Subcutaneous abdominal adipose tissue (tissue), 5 donors: ENCODE measurements at regions not wholly inside any gene's neighbourhood (a gene's known extent, or its start where the extent isn't known, plus 50 kb on each side); places are given as distances from the start of the nearest gene placed in this dataset.

Experiments used
- H3K27ac ChIP-seq: one replicate; pipeline ENCODE4 v1.7.0; 2013; ENCODE audit warnings: low read depth, mild to moderate bottlenecking, inconsistent platforms, low read length, moderate library complexity
- H3K27me3 ChIP-seq, 5 donors: one replicate each; pipeline ENCODE4 v1.7.0; 2013; ENCODE audit warnings: low read length in 5 of 5, inconsistent platforms in 1 of 5; ENCODE audit not compliant: control insufficient read depth in 5 of 5, insufficient read depth in 4 of 5
- H3K36me3 ChIP-seq, 5 donors: one replicate each; pipeline ENCODE4 v1.7.0; 2013; ENCODE audit warnings: low read length in 5 of 5; ENCODE audit not compliant: control insufficient read depth in 5 of 5, insufficient read depth in 5 of 5
- H3K4me1 ChIP-seq, 5 donors: one replicate each; pipeline ENCODE4 v1.7.0; 2013; ENCODE audit warnings: low read length in 5 of 5, mild to moderate bottlenecking in 3 of 5, moderate library complexity in 1 of 5; ENCODE audit not compliant: control insufficient read depth in 5 of 5, insufficient read depth in 5 of 5
- H3K4me3 ChIP-seq, 5 donors: one replicate each; pipeline ENCODE4 v1.7.0; 2013; ENCODE audit warnings: low read length in 5 of 5, low read depth in 1 of 5
- H3K9ac ChIP-seq, 5 donors: one replicate each; pipeline ENCODE4 v1.7.0; 2013; ENCODE audit warnings: low read length in 5 of 5, mild to moderate bottlenecking in 4 of 5, moderate library complexity in 3 of 5
- H3K9me3 ChIP-seq, 5 donors: one replicate each; pipeline ENCODE4 v1.7.0; 2013; ENCODE audit warnings: low read length in 5 of 5; ENCODE audit not compliant: control insufficient read depth in 5 of 5
- donor health status: healthy.
- donor health status: healthy.
- donor health status: healthy.
- donor health status: healthy.
- donor health status: healthy.

- H3K4me3 ChIP-seq = no peak overlapping the region
- peaks cover 0 to 4% (median 0%) of the 10 kb centered on the region in 5 donors for H3K9me3 ChIP-seq
- no peak overlapping the region for H3K9ac ChIP-seq
- no peaks in the 10 kb centered on the region for H3K4me1 ChIP-seq
- H3K27me3 ChIP-seq = no peaks in the 10 kb centered on the region
- H3K36me3 ChIP-seq = no peaks in the 10 kb centered on the region
- H3K27ac ChIP-seq = no peak overlapping the region
Measured at GRCh38 chr6:155970472-155970871, 514.8 kb upstream of the NOX3 start.

DNA sequence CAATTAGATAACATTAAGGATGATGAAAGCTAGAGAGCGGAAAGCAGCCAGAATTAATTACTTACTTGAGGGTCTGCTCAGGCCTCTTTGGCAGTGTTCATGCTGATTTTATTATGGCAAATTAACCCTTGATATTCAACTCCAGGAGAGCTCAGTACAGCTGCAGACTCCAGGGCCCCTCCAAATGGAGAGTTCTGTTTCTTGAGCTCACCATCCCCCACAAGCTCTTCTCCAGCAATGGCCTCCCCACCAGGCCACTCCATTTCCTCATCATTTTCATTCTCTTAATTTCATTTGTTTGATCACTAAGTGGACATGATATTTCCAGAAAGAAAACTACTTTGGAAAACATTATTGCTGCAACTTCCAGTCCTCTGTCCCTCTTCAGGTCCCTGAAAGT is 513.3 kb upstream of the NOX3 start:
- Histone ChIP-seq H3K36me3 (no peaks in the 10 kb centered on the region), H3K9ac (no peak overlapping the region), H3K27ac (no peak overlapping the region), H3K4me3 (no peak overlapping the region), H3K27me3 (no peaks in the 10 kb centered on the region), H3K9me3 (peaks cover 0 to 4% (median 0%) of the 10 kb centered on the region in 5 donors), H3K4me1 (no peaks in the 10 kb centered on the region)

DNA sequence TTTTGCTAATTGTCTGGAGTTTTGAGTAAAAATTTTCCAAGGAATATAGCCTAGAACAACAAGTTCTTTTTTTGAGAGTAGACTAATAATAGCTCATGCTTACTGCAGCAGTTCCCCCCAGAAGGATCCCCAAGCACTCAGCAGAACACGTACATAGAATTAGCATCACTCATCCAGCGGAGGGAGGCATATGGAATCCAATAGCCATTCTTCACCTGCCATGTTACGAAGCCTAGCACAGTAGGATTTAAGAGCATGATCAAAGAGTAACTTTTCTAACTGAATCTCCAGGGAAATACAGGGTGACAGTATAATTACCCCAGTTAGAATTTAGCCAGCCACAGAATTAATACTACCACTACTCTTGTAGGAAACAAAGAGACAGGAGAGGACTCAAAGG is 511.7 kb upstream of the NOX3 start:
- Histone ChIP-seq H3K9me3 (peaks cover 0 to 4% (median 0%) of the 10 kb centered on the region in 5 donors), H3K27me3 (no peaks in the 10 kb centered on the region), H3K9ac (no peak overlapping the region), H3K27ac (no peak overlapping the region), H3K4me3 (no peak overlapping the region), H3K4me1 (no peaks in the 10 kb centered on the region), H3K36me3 (no peaks in the 10 kb centered on the region)

- Histone ChIP-seq H3K9ac (no peak overlapping the region), H3K27ac (no peak overlapping the region), H3K4me1 (no peaks in the 10 kb centered on the region), H3K9me3 (peaks cover 0 to 6% (median 0%) of the 10 kb centered on the region in 5 donors), H3K27me3 (no peaks in the 10 kb centered on the region), H3K4me3 (no peak overlapping the region), H3K36me3 (no peaks in the 10 kb centered on the region)
Measured at GRCh38 chr6:155964544-155964943, 508.9 kb upstream of the NOX3 start.

- no peaks in the 10 kb centered on the region for H3K36me3 ChIP-seq
- H3K9me3 ChIP-seq = peaks cover 0 to 2% (median 0%) of the 10 kb centered on the region in 5 donors
- H3K9ac ChIP-seq = no peak overlapping the region
- H3K4me1 ChIP-seq = no peaks in the 10 kb centered on the region
- no peak overlapping the region for H3K4me3 ChIP-seq
- H3K27me3 ChIP-seq = no peaks in the 10 kb centered on the region
- H3K27ac ChIP-seq = no peak overlapping the region
Measured at GRCh38 chr6:155962276-155962675, 506.6 kb upstream of the NOX3 start.

GRCh38 chr6:155959898-155960495 is 504.4 kb upstream of the NOX3 start:
- H3K27me3 ChIP-seq = no peaks in the 10 kb centered on the region
- H3K36me3 ChIP-seq = no peaks in the 10 kb centered on the region
- no peak overlapping the region for H3K4me3 ChIP-seq
- no peak overlapping the region for H3K27ac ChIP-seq
- no peaks in the 10 kb centered on the region for H3K4me1 ChIP-seq
- no peak overlapping the region for H3K9ac ChIP-seq
- H3K9me3 ChIP-seq = peaks cover 0 to 2% (median 0%) of the 10 kb centered on the region in 5 donors

GRCh38 chr6:155958550-155958949 is 502.9 kb upstream of the NOX3 start:
- Histone ChIP-seq H3K27ac (no peak overlapping the region), H3K9me3 (peaks cover 0 to 2% (median 0%) of the 10 kb centered on the region in 5 donors), H3K27me3 (no peaks in the 10 kb centered on the region), H3K36me3 (no peaks in the 10 kb centered on the region), H3K9ac (no peak overlapping the region), H3K4me1 (no peaks in the 10 kb centered on the region), H3K4me3 (peak overlapping the region in 1 of 5 donors; percentile 2)

GRCh38 chr6:155955038-155955437 is 499.4 kb upstream of the NOX3 start:
- no peaks in the 10 kb centered on the region for H3K9me3 ChIP-seq
- no peaks in the 10 kb centered on the region for H3K4me1 ChIP-seq
- H3K9ac ChIP-seq = no peak overlapping the region
- H3K27me3 ChIP-seq = no peaks in the 10 kb centered on the region
- H3K27ac ChIP-seq = no peak overlapping the region
- no peaks in the 10 kb centered on the region for H3K36me3 ChIP-seq
- no peak overlapping the region for H3K4me3 ChIP-seq

DNA sequence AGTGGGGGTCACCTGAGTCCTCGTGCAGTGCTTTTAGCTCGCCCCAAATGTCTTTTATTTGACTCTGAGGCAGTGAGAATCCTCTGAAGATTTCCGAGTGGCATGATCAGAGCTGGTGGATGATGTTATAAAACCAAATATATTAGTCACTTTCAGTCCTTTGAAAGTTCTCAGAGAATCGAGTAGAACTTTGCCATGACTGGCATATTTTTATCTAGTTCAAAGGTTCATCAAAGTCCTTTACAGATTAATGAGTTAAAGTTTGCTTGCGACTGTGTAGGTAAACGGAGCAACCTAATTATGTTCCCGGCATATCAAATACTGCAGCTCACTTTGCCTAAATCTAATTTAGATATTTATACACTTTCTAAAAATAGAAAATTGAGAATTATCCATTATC is 498.5 kb upstream of the NOX3 start:
- H3K9me3 ChIP-seq = no peaks in the 10 kb centered on the region
- H3K4me1 ChIP-seq = no peaks in the 10 kb centered on the region
- H3K27ac ChIP-seq = no peak overlapping the region
- no peak overlapping the region for H3K9ac ChIP-seq
- H3K4me3 ChIP-seq = no peak overlapping the region
- no peaks in the 10 kb centered on the region for H3K27me3 ChIP-seq
- H3K36me3 ChIP-seq = no peaks in the 10 kb centered on the region

GRCh38 chr6:155949256-155949655 is 493.6 kb upstream of the NOX3 start:
- Histone ChIP-seq H3K4me3 (no peak overlapping the region), H3K4me1 (no peaks in the 10 kb centered on the region), H3K27me3 (no peaks in the 10 kb centered on the region), H3K9me3 (peaks cover 6 to 18% (median 15%) of the 10 kb centered on the region in 5 donors), H3K36me3 (no peaks in the 10 kb centered on the region), H3K27ac (no peak overlapping the region), H3K9ac (no peak overlapping the region)
